IMR-90 (cell line): ENCODE measurements at regions not wholly inside any gene's neighbourhood (a gene's known extent, or its start where the extent isn't known, plus 50 kb on each side); places are given as distances from the start of the nearest gene placed in this dataset.

Experiments
- BHLHE40 ChIP-seq: fragments of 150-350 bp; IDR thresholded peaks from 2 replicates; pipeline ENCODE4 v1.6.1; 2016; ENCODE audit warnings: mild to moderate bottlenecking, low read depth, low read length
- CEBPB ChIP-seq: IDR thresholded peaks from 2 replicates; pipeline ENCODE4 v1.6.1; 2012; ENCODE audit warnings: low read depth, low read length, improper control_type of control experiment
- CHD1 ChIP-seq: IDR thresholded peaks from 2 replicates; pipeline ENCODE4 v1.6.1; 2012; ENCODE audit warnings: low read depth, low read length, improper control_type of control experiment
- MAFK ChIP-seq: IDR thresholded peaks from 2 replicates; pipeline ENCODE4 v1.6.1; 2012; ENCODE audit warnings: low read depth, low read length, improper control_type of control experiment
- MAZ ChIP-seq: IDR thresholded peaks from 2 replicates; pipeline ENCODE4 v1.6.1; 2012; ENCODE audit warnings: low read depth, mild to moderate bottlenecking, low read length, improper control_type of control experiment, moderate library complexity, borderline replicate concordance
- NFE2L2 ChIP-seq: fragments of 150-350 bp; IDR thresholded peaks from 2 replicates; pipeline ENCODE4 v1.6.1; 2016; ENCODE audit warnings: low read depth, mild to moderate bottlenecking, low read length
- POLR2A ChIP-seq: IDR thresholded peaks from 2 replicates; pipeline ENCODE4 v1.6.1; 2012; ENCODE audit warnings: mild to moderate bottlenecking, low read depth, low read length
- RAD21 ChIP-seq: IDR thresholded peaks from 2 replicates; pipeline ENCODE4 v1.6.1; 2012; ENCODE audit warnings: low read length, improper control_type of control experiment
- RCOR1 ChIP-seq: IDR thresholded peaks from 2 replicates; pipeline ENCODE4 v1.6.1; 2012; ENCODE audit warnings: mild to moderate bottlenecking, low read length, improper control_type of control experiment; ENCODE audit not compliant: insufficient replicate concordance
- RFX5 ChIP-seq: IDR thresholded peaks from 2 replicates; pipeline ENCODE4 v1.8.0; 2012; ENCODE audit warnings: low read depth, mild to moderate bottlenecking, low read length, moderate library complexity
- SMC3 ChIP-seq: fragments of 150-350 bp; IDR thresholded peaks from 2 replicates; pipeline ENCODE4 v1.6.1; 2016; ENCODE audit warnings: low read depth, mild to moderate bottlenecking, antibody characterized with exemption, low read length, moderate library complexity
- TF ChIP-seq, protein P1 (sequence below): conservative IDR thresholded peaks from 2 replicates; pipeline ENCODE4 v1.5.1; 2012; ENCODE audit warnings: mild to moderate bottlenecking, low read depth, low read length, improper control_type of control experiment
- TF ChIP-seq, protein P2 (sequence below): fragments of 150-350 bp; IDR thresholded peaks from 2 replicates; pipeline ENCODE4 v1.6.1; 2016; ENCODE audit warnings: low read depth, mild to moderate bottlenecking, low read length, moderate library complexity, borderline replicate concordance
- TF ChIP-seq, protein P3 (sequence below): fragments of 150-350 bp; IDR thresholded peaks from 2 replicates; pipeline ENCODE4 v1.6.1; 2017; ENCODE audit warnings: mild to moderate bottlenecking, antibody characterized with exemption, low read length, low read depth

DNA sequence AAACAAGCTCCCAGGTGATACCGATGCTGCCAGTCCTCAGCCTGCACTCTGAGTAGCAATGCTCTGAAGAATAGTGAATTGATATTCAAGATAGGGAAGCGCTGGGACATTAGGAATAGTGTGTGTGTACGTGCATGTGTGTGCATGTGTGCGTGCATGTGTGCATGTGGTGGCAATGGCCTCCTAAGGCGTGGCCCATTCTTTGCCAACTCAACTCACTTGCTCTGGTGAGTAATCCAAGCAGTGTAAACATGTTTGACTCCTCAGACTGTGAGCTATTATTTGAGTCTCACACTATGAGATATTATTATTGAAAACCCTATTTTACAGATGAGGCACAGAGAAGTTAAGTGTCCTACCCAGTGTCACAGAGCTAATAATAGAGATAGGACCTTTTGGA is 186.6 kb downstream of the RAB11FIP2 start:
- TF ChIP-seq POLR2A (no peak), RFX5 (no peak), RCOR1 (no peak), MAFK (no peak), SMC3 (no peak), CHD1 (no peak), RAD21 (no peak), CEBPB (no peak), NFE2L2 (no peak), MAZ (no peak), BHLHE40 (no peak)
- TF ChIP-seq, protein P1, sequence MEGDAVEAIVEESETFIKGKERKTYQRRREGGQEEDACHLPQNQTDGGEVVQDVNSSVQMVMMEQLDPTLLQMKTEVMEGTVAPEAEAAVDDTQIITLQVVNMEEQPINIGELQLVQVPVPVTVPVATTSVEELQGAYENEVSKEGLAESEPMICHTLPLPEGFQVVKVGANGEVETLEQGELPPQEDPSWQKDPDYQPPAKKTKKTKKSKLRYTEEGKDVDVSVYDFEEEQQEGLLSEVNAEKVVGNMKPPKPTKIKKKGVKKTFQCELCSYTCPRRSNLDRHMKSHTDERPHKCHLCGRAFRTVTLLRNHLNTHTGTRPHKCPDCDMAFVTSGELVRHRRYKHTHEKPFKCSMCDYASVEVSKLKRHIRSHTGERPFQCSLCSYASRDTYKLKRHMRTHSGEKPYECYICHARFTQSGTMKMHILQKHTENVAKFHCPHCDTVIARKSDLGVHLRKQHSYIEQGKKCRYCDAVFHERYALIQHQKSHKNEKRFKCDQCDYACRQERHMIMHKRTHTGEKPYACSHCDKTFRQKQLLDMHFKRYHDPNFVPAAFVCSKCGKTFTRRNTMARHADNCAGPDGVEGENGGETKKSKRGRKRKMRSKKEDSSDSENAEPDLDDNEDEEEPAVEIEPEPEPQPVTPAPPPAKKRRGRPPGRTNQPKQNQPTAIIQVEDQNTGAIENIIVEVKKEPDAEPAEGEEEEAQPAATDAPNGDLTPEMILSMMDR: no peak
- TF ChIP-seq, protein P2, sequence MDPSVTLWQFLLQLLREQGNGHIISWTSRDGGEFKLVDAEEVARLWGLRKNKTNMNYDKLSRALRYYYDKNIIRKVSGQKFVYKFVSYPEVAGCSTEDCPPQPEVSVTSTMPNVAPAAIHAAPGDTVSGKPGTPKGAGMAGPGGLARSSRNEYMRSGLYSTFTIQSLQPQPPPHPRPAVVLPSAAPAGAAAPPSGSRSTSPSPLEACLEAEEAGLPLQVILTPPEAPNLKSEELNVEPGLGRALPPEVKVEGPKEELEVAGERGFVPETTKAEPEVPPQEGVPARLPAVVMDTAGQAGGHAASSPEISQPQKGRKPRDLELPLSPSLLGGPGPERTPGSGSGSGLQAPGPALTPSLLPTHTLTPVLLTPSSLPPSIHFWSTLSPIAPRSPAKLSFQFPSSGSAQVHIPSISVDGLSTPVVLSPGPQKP: no peak
- TF ChIP-seq, protein P3, sequence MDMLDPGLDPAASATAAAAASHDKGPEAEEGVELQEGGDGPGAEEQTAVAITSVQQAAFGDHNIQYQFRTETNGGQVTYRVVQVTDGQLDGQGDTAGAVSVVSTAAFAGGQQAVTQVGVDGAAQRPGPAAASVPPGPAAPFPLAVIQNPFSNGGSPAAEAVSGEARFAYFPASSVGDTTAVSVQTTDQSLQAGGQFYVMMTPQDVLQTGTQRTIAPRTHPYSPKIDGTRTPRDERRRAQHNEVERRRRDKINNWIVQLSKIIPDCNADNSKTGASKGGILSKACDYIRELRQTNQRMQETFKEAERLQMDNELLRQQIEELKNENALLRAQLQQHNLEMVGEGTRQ: no peak
